GM18505 (cell line): ENCODE measurements at regions not wholly inside any gene's neighbourhood (a gene's known extent, or its start where the extent isn't known, plus 50 kb on each side); places are given as distances from the start of the nearest gene placed in this dataset.
"Not testable (repeated sequence)": the region's sequence is repeated elsewhere in the genome, so short reads cannot be mapped to it uniquely, and the experiment has no call there.

ENCODE experiments used
- ATAC-seq: cut with Tn5 transposase; IDR thresholded peaks from one replicate; pipeline ENCODE4 v1.9.1; 2021; ENCODE audit not compliant: unreplicated experiment
- POLR2A ChIP-seq: IDR thresholded peaks from 4 replicates; pipeline ENCODE4 v1.6.1; 2011; ENCODE audit warnings: borderline replicate concordance; ENCODE audit not compliant: insufficient read depth, insufficient read length; ENCODE audit errors: extremely low read depth

- ATAC-seq = no peak
- no peak for TF ChIP-seq POLR2A
Measured at GRCh38 chr3:176313426-176313825, 883.9 kb downstream of the TBL1XR1 start.

- no peak for ATAC-seq
- no peak for TF ChIP-seq POLR2A
Measured at GRCh38 chr3:176310641-176311040, 886.6 kb downstream of the TBL1XR1 start.

- no peak for ATAC-seq
- TF ChIP-seq POLR2A = no peak
Measured at GRCh38 chr3:176302271-176302670, 895.0 kb downstream of the TBL1XR1 start.

DNA sequence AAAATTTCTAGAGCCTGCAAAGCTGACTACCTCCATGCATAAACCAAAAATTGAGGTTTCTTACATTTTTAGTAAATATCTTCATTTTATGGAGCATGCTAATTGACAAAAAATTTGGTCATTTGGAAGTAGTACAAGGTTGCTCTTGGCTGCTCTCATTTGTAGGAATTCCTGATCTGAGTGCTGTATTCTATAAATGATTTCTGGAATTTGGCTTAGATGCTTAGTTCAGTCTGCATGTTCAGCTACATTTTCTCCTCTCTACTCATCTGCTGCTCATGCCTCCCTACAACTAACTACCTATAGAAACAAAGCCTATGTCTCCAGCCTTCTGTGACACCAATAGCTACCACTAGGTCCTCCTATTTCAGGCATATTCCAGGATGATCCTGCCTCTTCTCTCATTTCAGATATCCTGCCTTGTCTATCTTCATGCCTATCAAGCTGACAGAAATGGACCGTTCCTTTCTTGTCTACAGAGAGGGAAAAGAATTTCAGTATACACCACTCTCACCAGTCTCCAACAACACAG is 901.1 kb downstream of the TBL1XR1 start:
- ATAC-seq = no peak
- TF ChIP-seq POLR2A = no peak

DNA sequence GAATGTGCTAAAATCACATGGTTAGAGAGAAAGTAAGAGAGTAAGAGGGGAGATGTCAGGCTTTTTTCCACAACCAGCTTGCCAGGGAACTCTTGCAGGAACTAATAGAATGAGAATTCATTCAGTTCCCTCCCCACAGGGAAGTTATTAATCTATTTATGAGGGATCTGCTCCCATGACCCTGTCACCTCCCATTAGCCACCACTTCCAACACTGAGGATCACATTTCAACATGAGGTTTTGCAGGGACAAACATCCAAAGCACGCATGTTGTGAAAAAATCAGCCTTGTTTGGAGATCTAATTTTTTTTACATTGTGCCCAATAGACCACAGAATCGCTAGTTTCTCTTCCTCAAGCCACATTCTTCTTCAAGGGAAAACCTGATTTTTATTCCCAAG is 904.0 kb downstream of the TBL1XR1 start:
- no peak for ATAC-seq
- TF ChIP-seq POLR2A = no peak

GRCh38 chr3:176286476-176287085 is 910.7 kb downstream of the TBL1XR1 start:
- TF ChIP-seq POLR2A = no peak

GRCh38 chr3:176275538-176275937 is 921.7 kb downstream of the TBL1XR1 start:
- TF ChIP-seq POLR2A = no peak

More at GRCh38 chr3:176286476-176287085, 910.7 kb downstream of the TBL1XR1 start:
- no peak for ATAC-seq

GRCh38 chr3:176275113-176275512 is 922.2 kb downstream of the TBL1XR1 start:
- TF ChIP-seq POLR2A = no peak
- ATAC-seq = no peak

More at GRCh38 chr3:176275538-176275937, 921.7 kb downstream of the TBL1XR1 start:
- ATAC-seq = no peak

DNA sequence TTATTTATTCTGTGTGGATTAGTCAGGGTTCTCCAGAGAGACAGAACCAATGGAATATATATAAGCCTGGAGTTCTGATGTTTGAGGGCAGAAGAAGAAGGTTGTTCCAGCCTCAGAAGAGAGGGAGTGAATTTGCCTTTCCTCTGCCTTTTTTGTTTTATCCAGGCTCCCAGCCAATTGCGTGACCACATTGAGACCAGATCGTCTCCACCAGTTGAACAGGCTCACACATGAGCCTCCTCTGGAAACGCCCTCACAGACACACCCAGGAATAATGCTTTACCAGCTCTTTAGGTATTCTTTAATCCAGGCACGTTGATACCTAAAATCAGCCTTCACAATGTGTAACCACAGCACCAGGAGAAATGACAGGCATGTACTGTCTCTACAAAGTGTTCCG is 923.1 kb downstream of the TBL1XR1 start:
- TF ChIP-seq POLR2A = no peak
- ATAC-seq = no peak

GRCh38 chr3:176262071-176262470 is 935.2 kb downstream of the TBL1XR1 start:
- ATAC-seq = no peak

GRCh38 chr3:176247191-176247590 is 950.1 kb downstream of the TBL1XR1 start:
- ATAC-seq = no peak
- TF ChIP-seq POLR2A = no peak

More at GRCh38 chr3:176262071-176262470, 935.2 kb downstream of the TBL1XR1 start:
- TF ChIP-seq POLR2A = no peak

DNA sequence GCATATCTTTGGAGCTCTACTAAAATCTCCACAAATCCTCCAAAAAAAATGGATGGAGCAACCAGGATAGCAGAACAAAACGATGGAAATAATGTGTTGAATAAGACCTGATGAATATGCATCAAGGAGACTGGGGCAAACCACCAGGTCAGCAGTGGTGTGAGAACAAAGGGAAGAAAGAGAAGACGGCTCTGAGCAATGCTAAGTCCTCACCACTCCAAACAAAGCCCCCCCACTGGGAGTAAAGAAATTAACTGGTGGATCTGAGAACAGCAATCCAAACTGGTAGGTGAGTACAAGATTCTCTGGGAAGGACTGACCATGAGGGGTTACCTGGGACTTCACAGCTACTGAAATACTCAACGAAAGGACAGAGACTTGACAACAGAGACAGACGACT is 977.3 kb downstream of the TBL1XR1 start:
- no peak for ATAC-seq
- TF ChIP-seq POLR2A = no peak

- no peak for TF ChIP-seq POLR2A
- ATAC-seq = no peak
Measured at GRCh38 chr3:176214758-176215157, 982.5 kb downstream of the TBL1XR1 start.

GRCh38 chr3:176213314-176213713 is 984.0 kb downstream of the TBL1XR1 start:
- not testable (repeated sequence) for ATAC-seq

- ATAC-seq = no peak
- TF ChIP-seq POLR2A = no peak
Measured at GRCh38 chr3:176208915-176209314, 988.4 kb downstream of the TBL1XR1 start.
